ENCODE measurements at regions not wholly inside any gene's neighbourhood (a gene's known extent, or its start where the extent isn't known, plus 50 kb on each side); places are given as distances from the start of the nearest gene placed in this dataset.
"Not testable (repeated sequence)": the region's sequence is repeated elsewhere in the genome, so short reads cannot be mapped to it uniquely, and the experiment has no call there.

DNA sequence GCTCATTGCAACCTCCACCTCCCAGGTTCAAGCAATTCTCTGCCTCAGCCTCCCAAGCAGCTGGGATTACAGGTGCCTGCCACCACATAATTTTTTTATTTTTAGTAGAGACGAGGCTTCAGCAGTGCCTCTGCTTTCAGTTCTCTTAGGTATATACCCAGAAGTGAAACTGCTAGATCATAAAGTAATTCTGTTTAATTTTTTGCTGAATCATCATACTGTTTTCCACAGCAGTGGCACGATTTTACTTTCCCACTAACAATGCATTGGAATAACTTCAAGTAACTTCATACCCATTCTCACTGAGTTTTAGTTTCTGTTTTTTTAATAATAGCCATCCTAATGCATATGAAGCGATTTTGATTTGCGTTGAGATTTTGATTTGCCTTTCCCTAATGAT, 148.0 kb upstream of the G2E3 start:
- Histone ChIP-seq H3K36me3 (no peaks in the 10 kb centered on the region), H3K4me1 (no peaks in the 10 kb centered on the region), H3K9me3 (no peaks in the 10 kb centered on the region), H3K27me3 (peaks cover 0 to 3% (median 0%) of the 10 kb centered on the region in 4 donors), H3K4me3 (no peak overlapping the region), H3K27ac (no peak overlapping the region)
- no peak for DNase-seq
- intact Hi-C loops (cut with DNase I) = no loop called here
- TF ChIP-seq POLR2A (IDR thresholded peaks at IDR 0.05) = no peak
- TF ChIP-seq, protein P1, sequence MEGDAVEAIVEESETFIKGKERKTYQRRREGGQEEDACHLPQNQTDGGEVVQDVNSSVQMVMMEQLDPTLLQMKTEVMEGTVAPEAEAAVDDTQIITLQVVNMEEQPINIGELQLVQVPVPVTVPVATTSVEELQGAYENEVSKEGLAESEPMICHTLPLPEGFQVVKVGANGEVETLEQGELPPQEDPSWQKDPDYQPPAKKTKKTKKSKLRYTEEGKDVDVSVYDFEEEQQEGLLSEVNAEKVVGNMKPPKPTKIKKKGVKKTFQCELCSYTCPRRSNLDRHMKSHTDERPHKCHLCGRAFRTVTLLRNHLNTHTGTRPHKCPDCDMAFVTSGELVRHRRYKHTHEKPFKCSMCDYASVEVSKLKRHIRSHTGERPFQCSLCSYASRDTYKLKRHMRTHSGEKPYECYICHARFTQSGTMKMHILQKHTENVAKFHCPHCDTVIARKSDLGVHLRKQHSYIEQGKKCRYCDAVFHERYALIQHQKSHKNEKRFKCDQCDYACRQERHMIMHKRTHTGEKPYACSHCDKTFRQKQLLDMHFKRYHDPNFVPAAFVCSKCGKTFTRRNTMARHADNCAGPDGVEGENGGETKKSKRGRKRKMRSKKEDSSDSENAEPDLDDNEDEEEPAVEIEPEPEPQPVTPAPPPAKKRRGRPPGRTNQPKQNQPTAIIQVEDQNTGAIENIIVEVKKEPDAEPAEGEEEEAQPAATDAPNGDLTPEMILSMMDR (IDR thresholded peaks at IDR 0.05) = no peak
- WGBS, 2 donors = 69 to 71% methylated on average over 4 of the region's 4 CpGs

DNA sequence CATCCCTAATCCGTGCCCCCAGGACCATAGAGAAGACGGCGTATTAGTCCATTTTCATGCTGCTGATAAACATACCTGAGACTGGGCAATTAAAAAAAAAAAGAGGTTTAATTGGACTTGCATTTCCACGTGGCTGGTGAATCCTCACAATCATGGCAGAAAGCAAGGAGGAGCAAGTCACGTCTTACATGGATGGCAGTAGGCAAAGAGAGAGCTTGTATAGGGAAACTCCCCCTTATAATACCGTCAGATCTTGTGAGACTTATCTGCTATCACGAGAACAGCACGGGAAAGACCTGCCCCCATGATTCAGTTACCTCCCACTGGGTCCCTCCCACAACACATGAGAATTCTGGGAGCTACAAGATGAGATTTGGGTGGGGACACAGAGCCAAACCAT, 145.8 kb upstream of the G2E3 start:
- 74 to 87% methylated on average over 8 of the region's 8 CpGs for WGBS, 2 donors
- H3K9me3 ChIP-seq; H3K4me3 ChIP-seq; H3K36me3 ChIP-seq; H3K27ac ChIP-seq; H3K27me3 ChIP-seq; DNase-seq; H3K4me1 ChIP-seq; intact Hi-C loops (cut with DNase I): not testable (repeated sequence)

DNA sequence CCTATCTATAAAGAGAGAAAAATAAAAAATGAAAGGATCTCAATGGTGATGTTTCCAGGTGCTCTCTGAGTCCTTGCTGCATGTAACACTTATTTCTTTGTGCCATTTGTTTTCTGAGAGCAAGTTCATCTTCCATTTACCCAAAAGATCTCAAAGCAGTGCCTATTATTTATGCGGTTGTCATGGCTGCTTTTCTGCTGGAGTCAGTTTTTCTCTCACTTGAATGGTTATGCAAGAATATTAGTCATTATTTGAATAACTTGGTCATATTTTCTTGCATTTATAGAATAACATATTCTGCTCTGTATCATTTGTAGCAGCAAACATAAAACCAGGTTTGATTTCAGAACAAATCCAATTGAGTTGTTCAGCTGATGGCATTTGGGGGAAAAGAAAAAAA, 141.8 kb upstream of the G2E3 start:
- Histone ChIP-seq H3K4me1 (no peaks in the 10 kb centered on the region), H3K27me3 (no peaks in the 10 kb centered on the region), H3K27ac (no peak overlapping the region), H3K9me3 (no peaks in the 10 kb centered on the region), H3K4me3 (no peak overlapping the region), H3K36me3 (no peaks in the 10 kb centered on the region)
- intact Hi-C loops (cut with DNase I) = no loop called here
- TF ChIP-seq, protein P1 (IDR thresholded peaks at IDR 0.05) = no peak
- TF ChIP-seq POLR2A (IDR thresholded peaks at IDR 0.05) = no peak
- DNase-seq = no peak
- WGBS, 2 donors = 55 to 62% methylated on average over 1 of the region's 1 CpG

DNA sequence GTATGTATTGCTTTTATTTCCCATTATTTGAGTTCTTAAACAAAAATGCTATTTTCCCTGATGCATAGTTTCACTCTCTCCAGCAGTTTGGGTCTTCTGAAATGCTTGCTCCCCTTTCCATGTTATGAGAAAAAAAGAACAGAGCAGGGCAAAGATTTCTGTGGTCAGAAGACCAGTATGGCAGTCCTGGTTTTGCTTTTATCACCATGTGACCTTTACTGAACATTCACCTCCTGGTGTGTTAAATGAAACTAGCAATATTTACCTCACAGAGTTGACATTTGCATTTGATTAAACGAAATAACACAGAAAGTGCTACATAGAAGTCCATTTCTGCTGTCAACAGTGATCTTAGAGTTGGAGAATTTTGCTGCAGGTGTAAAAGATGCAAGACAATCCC, 141.0 kb upstream of the G2E3 start:
- DNase-seq = no peak
- no peak for TF ChIP-seq POLR2A (IDR thresholded peaks at IDR 0.05)
- TF ChIP-seq, protein P1 (IDR thresholded peaks at IDR 0.05) = no peak
- intact Hi-C loops (cut with DNase I) = no loop called here

DNA sequence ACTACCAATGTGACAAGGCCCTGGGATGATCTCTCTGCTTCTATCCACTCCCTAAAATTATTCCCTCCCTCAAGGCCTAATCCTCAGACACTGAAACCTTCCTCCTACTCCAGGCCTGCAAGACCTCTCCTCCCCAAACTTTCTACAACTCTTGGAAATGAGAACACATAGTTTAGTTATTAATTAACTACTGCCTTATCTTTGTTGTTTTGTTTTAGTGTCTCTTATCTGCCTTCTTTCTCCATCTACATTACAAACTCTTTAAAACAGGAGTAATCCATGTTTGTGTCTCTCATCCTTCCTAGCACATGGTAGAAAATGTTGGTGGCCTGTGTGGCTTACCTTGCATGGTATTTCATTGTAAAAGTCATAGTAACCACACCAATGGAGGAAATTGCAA, 139.9 kb upstream of the G2E3 start:
- TF ChIP-seq, protein P1 (IDR thresholded peaks at IDR 0.05) = no peak
- no peak for TF ChIP-seq POLR2A (IDR thresholded peaks at IDR 0.05)
- Histone ChIP-seq H3K4me3 (no peak overlapping the region), H3K9me3 (no peaks in the 10 kb centered on the region), H3K27me3 (no peaks in the 10 kb centered on the region), H3K36me3 (no peaks in the 10 kb centered on the region), H3K4me1 (no peaks in the 10 kb centered on the region), H3K27ac (no peak overlapping the region)
- intact Hi-C loops (cut with DNase I) = no loop called here
- DNase-seq = no peak

More for the DNA sequence above, 141.0 kb upstream of the G2E3 start:
- Histone ChIP-seq H3K36me3 (no peaks in the 10 kb centered on the region), H3K27me3 (no peaks in the 10 kb centered on the region), H3K4me3 (no peak overlapping the region), H3K27ac (no peak overlapping the region), H3K4me1 (no peaks in the 10 kb centered on the region), H3K9me3 (no peaks in the 10 kb centered on the region)
- 46 to 50% methylated on average over 1 of the region's 1 CpG for WGBS, 2 donors

DNA sequence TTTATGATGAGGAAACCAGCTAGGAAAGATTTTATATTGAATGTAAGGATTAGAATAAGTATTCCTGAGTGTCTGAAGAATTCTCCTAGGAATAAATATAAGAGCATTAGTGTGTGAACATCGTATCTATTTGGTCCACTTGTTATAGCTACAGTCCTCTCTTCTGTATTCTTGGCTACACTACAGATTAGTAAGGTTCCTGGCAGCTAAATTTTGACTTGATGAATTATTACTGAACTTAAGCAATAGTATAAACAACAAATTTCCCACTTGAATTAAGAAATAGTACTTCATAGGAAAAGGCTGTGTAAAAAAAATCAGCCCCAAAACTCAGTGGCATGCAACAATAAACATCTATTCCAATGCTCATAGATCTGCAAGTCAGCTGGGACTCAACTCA, 138.4 kb upstream of the G2E3 start:
- no peaks in the 10 kb centered on the region for H3K9me3 ChIP-seq
- no peaks in the 10 kb centered on the region for H3K4me1 ChIP-seq
- no peak for TF ChIP-seq POLR2A (IDR thresholded peaks at IDR 0.05)
- TF ChIP-seq, protein P1 (IDR thresholded peaks at IDR 0.05) = no peak
- DNase-seq = no peak
- H3K36me3 ChIP-seq = no peaks in the 10 kb centered on the region
- H3K27me3 ChIP-seq = no peaks in the 10 kb centered on the region
- H3K4me3 ChIP-seq = no peak overlapping the region
- WGBS, 2 donors = 17 to 29% methylated on average over 1 of the region's 1 CpG
- no peak overlapping the region for H3K27ac ChIP-seq
- intact Hi-C loops (cut with DNase I) = no loop called here

All from esophagus squamous epithelium (tissue), 5 donors.